ENCODE measurements at regions not wholly inside any gene's neighbourhood (a gene's known extent, or its start where the extent isn't known, plus 50 kb on each side); places are given as distances from the start of the nearest gene placed in this dataset.

- no peaks in the 10 kb centered on the region for H3K9me3 ChIP-seq (ENCODE audit: control insufficient read depth in 2 of 2, insufficient read depth in 1 of 2, low read depth in 1 of 2, low read length in 1 of 2)
- H3K4me3 ChIP-seq (ENCODE audit: low read depth in 1 of 3, low read length in 3 of 3), result no peak overlapping the region
- DNase-seq, result no peak
- 71 to 80% (median 73%) methylated on average over 3 of the region's 3 CpGs for WGBS, 3 donors
- no peaks in the 10 kb centered on the region for H3K4me1 ChIP-seq (ENCODE audit: control insufficient read depth in 3 of 3, insufficient read depth in 2 of 3, low read depth in 1 of 3, low read length in 2 of 3)
- no peaks in the 10 kb centered on the region for H3K27me3 ChIP-seq (ENCODE audit: control insufficient read depth in 3 of 3, insufficient read depth in 3 of 3, low read length in 3 of 3)
- no peak overlapping the region for H3K27ac ChIP-seq (ENCODE audit: low read depth in 1 of 3, low read length in 2 of 3)
- H3K36me3 ChIP-seq (ENCODE audit: control insufficient read depth in 3 of 3, insufficient read depth in 2 of 3, low read depth in 1 of 3, low read length in 3 of 3), result no peaks in the 10 kb centered on the region
- FAIRE-seq, result no peak
Observed at GRCh38 chr14:42014301-42014700, 407.6 kb downstream of the LRFN5 start.

GRCh38 chr14:42013559-42013958, 406.9 kb downstream of the LRFN5 start:
- no peaks in the 10 kb centered on the region for H3K9me3 ChIP-seq (ENCODE audit: control insufficient read depth in 2 of 2, insufficient read depth in 1 of 2, low read depth in 1 of 2, low read length in 1 of 2)
- FAIRE-seq (no peak), DNase-seq (no peak)
- no peak overlapping the region for H3K4me3 ChIP-seq (ENCODE audit: low read depth in 1 of 3, low read length in 3 of 3)
- H3K36me3 ChIP-seq (ENCODE audit: control insufficient read depth in 3 of 3, insufficient read depth in 2 of 3, low read depth in 1 of 3, low read length in 3 of 3), result no peaks in the 10 kb centered on the region
- H3K27me3 ChIP-seq (ENCODE audit: control insufficient read depth in 3 of 3, insufficient read depth in 3 of 3, low read length in 3 of 3), result no peaks in the 10 kb centered on the region
- WGBS, 3 donors, result 72 to 83% (median 81%) methylated on average over 2 of the region's 2 CpGs
- no peaks in the 10 kb centered on the region for H3K4me1 ChIP-seq (ENCODE audit: control insufficient read depth in 3 of 3, insufficient read depth in 2 of 3, low read depth in 1 of 3, low read length in 2 of 3)
- no peak overlapping the region for H3K27ac ChIP-seq (ENCODE audit: low read depth in 1 of 3, low read length in 2 of 3)

- H3K4me1 ChIP-seq (ENCODE audit: control insufficient read depth in 3 of 3, insufficient read depth in 2 of 3, low read depth in 1 of 3, low read length in 2 of 3), result no peaks in the 10 kb centered on the region
- FAIRE-seq (no peak), DNase-seq (no peak)
- H3K27me3 ChIP-seq (ENCODE audit: control insufficient read depth in 3 of 3, insufficient read depth in 3 of 3, low read length in 3 of 3), result no peaks in the 10 kb centered on the region
- H3K9me3 ChIP-seq (ENCODE audit: control insufficient read depth in 2 of 2, insufficient read depth in 1 of 2, low read depth in 1 of 2, low read length in 1 of 2), result no peaks in the 10 kb centered on the region
- no peak overlapping the region for H3K4me3 ChIP-seq (ENCODE audit: low read depth in 1 of 3, low read length in 3 of 3)
- H3K27ac ChIP-seq (ENCODE audit: low read depth in 1 of 3, low read length in 2 of 3), result no peak overlapping the region
- H3K36me3 ChIP-seq (ENCODE audit: control insufficient read depth in 3 of 3, insufficient read depth in 2 of 3, low read depth in 1 of 3, low read length in 3 of 3), result no peaks in the 10 kb centered on the region
Observed at GRCh38 chr14:42013153-42013552, 406.5 kb downstream of the LRFN5 start.

DNA sequence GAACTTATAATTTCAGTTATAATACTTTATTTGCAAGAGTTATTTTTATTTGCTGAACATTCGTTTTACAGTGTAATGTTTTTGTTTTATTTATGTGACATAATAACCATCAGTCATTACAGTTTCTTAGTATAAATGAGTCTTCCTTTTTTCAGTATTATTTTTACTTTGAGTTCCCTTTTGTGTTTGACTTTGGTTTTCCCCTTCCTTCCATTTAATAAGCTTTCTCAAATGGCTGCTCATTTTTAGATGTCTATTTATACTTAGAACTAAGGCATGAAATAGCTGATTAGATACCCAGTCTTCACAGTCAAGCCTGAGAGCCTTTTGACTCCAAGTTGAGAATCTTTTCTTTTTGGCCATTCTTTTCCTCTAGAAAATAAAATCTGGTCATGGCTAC, 404.5 kb downstream of the LRFN5 start:
- no peak overlapping the region for H3K4me3 ChIP-seq (ENCODE audit: low read depth in 1 of 3, low read length in 3 of 3)
- H3K27ac ChIP-seq (ENCODE audit: low read depth in 1 of 3, low read length in 2 of 3), result no peak overlapping the region
- no peaks in the 10 kb centered on the region for H3K9me3 ChIP-seq (ENCODE audit: control insufficient read depth in 2 of 2, insufficient read depth in 1 of 2, low read depth in 1 of 2, low read length in 1 of 2)
- no peaks in the 10 kb centered on the region for H3K36me3 ChIP-seq (ENCODE audit: control insufficient read depth in 3 of 3, insufficient read depth in 2 of 3, low read depth in 1 of 3, low read length in 3 of 3)
- H3K4me1 ChIP-seq (ENCODE audit: control insufficient read depth in 3 of 3, insufficient read depth in 2 of 3, low read depth in 1 of 3, low read length in 2 of 3), result no peaks in the 10 kb centered on the region
- WGBS, 3 donors, result 9 to 29% (median 29%) methylated on average over 1 of the region's 1 CpG
- no peaks in the 10 kb centered on the region for H3K27me3 ChIP-seq (ENCODE audit: control insufficient read depth in 3 of 3, insufficient read depth in 3 of 3, low read length in 3 of 3)
- DNase-seq (no peak), FAIRE-seq (no peak)

DNA sequence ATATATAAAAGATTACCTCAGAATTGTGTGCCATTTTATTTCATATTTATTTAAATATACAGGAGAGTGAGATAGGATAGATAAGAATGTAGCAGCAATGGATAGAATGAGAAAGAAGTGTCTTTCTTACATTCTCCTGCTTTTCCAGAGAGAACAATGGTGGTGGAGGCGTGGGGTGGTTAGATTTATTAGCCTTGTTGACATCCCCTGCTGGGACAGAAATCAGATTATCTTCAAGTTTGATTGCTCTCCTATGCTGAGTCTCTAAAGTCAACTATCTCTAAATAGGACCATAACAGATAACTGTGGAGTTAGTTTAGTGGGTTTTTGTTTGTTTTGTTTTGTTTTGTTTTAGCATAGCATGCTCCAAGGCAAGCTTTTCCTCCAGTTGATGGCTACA, 397.6 kb downstream of the LRFN5 start:
- H3K4me1 ChIP-seq (ENCODE audit: control insufficient read depth in 3 of 3, insufficient read depth in 2 of 3, low read depth in 1 of 3, low read length in 2 of 3), result no peaks in the 10 kb centered on the region
- H3K9me3 ChIP-seq (ENCODE audit: control insufficient read depth in 2 of 2, insufficient read depth in 1 of 2, low read depth in 1 of 2, low read length in 1 of 2), result no peaks in the 10 kb centered on the region
- no peak overlapping the region for H3K27ac ChIP-seq (ENCODE audit: low read depth in 1 of 3, low read length in 2 of 3)
- no peaks in the 10 kb centered on the region for H3K27me3 ChIP-seq (ENCODE audit: control insufficient read depth in 3 of 3, insufficient read depth in 3 of 3, low read length in 3 of 3)
- FAIRE-seq (no peak), DNase-seq (no peak)
- no peaks in the 10 kb centered on the region for H3K36me3 ChIP-seq (ENCODE audit: control insufficient read depth in 3 of 3, insufficient read depth in 2 of 3, low read depth in 1 of 3, low read length in 3 of 3)
- no peak overlapping the region for H3K4me3 ChIP-seq (ENCODE audit: low read depth in 1 of 3, low read length in 3 of 3)
- 17 to 29% (median 20%) methylated on average over 1 of the region's 1 CpG for WGBS, 3 donors

DNA sequence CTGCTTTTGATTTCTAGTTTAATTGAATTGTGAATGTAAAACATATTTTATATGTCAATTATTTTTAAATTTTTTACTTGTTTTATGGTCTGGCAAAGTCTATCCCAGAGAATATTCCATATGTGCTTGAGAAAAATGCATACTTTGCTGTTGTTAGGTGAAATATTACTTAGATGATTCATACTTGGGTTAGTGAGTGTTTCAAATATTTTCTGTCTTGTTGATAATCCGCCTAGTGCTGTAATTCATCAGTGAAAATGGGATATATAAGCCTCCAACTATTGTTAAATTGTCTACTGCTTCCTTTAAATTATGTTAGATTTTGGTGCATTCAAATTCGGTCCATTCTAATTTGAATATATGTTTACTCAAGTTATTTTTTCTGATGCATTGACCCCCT, 395.5 kb downstream of the LRFN5 start:
- Histone ChIP-seq H3K4me1 (ENCODE audit: control insufficient read depth in 3 of 3, insufficient read depth in 2 of 3, low read depth in 1 of 3, low read length in 2 of 3) (no peaks in the 10 kb centered on the region), H3K27ac (ENCODE audit: low read depth in 1 of 3, low read length in 2 of 3) (no peak overlapping the region), H3K36me3 (ENCODE audit: control insufficient read depth in 3 of 3, insufficient read depth in 2 of 3, low read depth in 1 of 3, low read length in 3 of 3) (no peaks in the 10 kb centered on the region), H3K4me3 (ENCODE audit: low read depth in 1 of 3, low read length in 3 of 3) (no peak overlapping the region), H3K9me3 (ENCODE audit: control insufficient read depth in 2 of 2, insufficient read depth in 1 of 2, low read depth in 1 of 2, low read length in 1 of 2) (no peaks in the 10 kb centered on the region), H3K27me3 (ENCODE audit: control insufficient read depth in 3 of 3, insufficient read depth in 3 of 3, low read length in 3 of 3) (no peaks in the 10 kb centered on the region)
- FAIRE-seq (no peak), DNase-seq (no peak)
- WGBS, 3 donors, result 61 to 81% (median 70%) methylated on average over 2 of the region's 2 CpGs

DNA sequence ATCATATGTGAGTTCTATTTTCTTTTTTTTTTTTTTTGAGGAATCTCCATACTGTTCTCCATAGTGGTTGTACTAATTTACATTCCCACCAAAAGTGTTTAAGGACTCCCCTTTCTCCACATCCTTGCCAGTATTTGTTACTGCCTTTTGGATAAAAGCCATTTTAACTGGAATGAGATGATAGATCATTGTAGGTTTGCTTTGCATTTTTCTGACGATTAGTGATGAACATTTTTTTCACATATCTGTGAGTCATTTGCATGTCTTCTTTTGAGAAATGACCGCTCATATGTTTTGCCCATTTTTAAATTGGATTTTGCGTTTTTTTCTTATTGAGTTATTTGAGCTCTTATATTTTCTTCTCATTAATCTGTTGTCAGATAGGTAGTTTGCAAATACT, 394.8 kb downstream of the LRFN5 start:
- Histone ChIP-seq H3K27me3 (ENCODE audit: control insufficient read depth in 3 of 3, insufficient read depth in 3 of 3, low read length in 3 of 3) (no peaks in the 10 kb centered on the region), H3K27ac (ENCODE audit: low read depth in 1 of 3, low read length in 2 of 3) (no peak overlapping the region), H3K36me3 (ENCODE audit: control insufficient read depth in 3 of 3, insufficient read depth in 2 of 3, low read depth in 1 of 3, low read length in 3 of 3) (no peaks in the 10 kb centered on the region), H3K4me3 (ENCODE audit: low read depth in 1 of 3, low read length in 3 of 3) (no peak overlapping the region), H3K9me3 (ENCODE audit: control insufficient read depth in 2 of 2, insufficient read depth in 1 of 2, low read depth in 1 of 2, low read length in 1 of 2) (no peaks in the 10 kb centered on the region), H3K4me1 (ENCODE audit: control insufficient read depth in 3 of 3, insufficient read depth in 2 of 3, low read depth in 1 of 3, low read length in 2 of 3) (no peaks in the 10 kb centered on the region)
- no peak for DNase-seq
- WGBS, 3 donors, result 71 to 81% (median 77%) methylated on average over 3 of the region's 3 CpGs
- FAIRE-seq, result no peak

- 46 to 94% (median 88%) methylated on average over 1 of the region's 1 CpG for WGBS, 3 donors
Observed at GRCh38 chr14:42000450-42000849, 393.8 kb downstream of the LRFN5 start.

DNA sequence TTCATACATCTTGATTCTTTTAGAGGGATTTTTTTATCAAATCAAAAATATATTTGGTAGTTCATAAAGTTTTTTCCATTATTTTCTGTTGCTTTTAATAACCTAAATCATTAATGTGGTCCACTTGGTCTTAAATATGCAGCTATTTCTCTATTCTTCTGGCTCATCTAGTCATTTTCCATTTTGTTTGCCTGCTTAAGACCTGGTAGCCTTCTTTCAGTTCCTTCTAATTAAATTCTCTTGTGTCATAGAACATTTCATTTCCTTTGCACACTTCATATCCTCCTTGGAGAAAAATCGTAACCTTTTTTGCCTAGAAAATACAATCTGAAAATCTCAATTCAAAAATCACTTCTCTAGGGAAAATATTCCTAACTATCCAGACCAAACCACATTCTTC, 387.0 kb downstream of the LRFN5 start:
- H3K9me3 ChIP-seq (ENCODE audit: control insufficient read depth in 2 of 2, insufficient read depth in 1 of 2, low read depth in 1 of 2, low read length in 1 of 2), result peaks cover 0 to 1% of the 10 kb centered on the region in 2 donors
- DNase-seq (no peak), FAIRE-seq (no peak)
- no peaks in the 10 kb centered on the region for H3K36me3 ChIP-seq (ENCODE audit: control insufficient read depth in 3 of 3, insufficient read depth in 2 of 3, low read depth in 1 of 3, low read length in 3 of 3)
- H3K27ac ChIP-seq (ENCODE audit: low read depth in 1 of 3, low read length in 2 of 3), result no peak overlapping the region
- H3K4me1 ChIP-seq (ENCODE audit: control insufficient read depth in 3 of 3, insufficient read depth in 2 of 3, low read depth in 1 of 3, low read length in 2 of 3), result no peaks in the 10 kb centered on the region
- WGBS, 3 donors, result 78 to 84% (median 83%) methylated on average over 1 of the region's 1 CpG
- no peaks in the 10 kb centered on the region for H3K27me3 ChIP-seq (ENCODE audit: control insufficient read depth in 3 of 3, insufficient read depth in 3 of 3, low read length in 3 of 3)
- no peak overlapping the region for H3K4me3 ChIP-seq (ENCODE audit: low read depth in 1 of 3, low read length in 3 of 3)

More at GRCh38 chr14:42000450-42000849, 393.8 kb downstream of the LRFN5 start:
- no peak for DNase-seq
- no peaks in the 10 kb centered on the region for H3K4me1 ChIP-seq (ENCODE audit: control insufficient read depth in 3 of 3, insufficient read depth in 2 of 3, low read depth in 1 of 3, low read length in 2 of 3)
- no peaks in the 10 kb centered on the region for H3K36me3 ChIP-seq (ENCODE audit: control insufficient read depth in 3 of 3, insufficient read depth in 2 of 3, low read depth in 1 of 3, low read length in 3 of 3)
- H3K27ac ChIP-seq (ENCODE audit: low read depth in 1 of 3, low read length in 2 of 3), result no peak overlapping the region
- H3K4me3 ChIP-seq (ENCODE audit: low read depth in 1 of 3, low read length in 3 of 3), result no peak overlapping the region
- no peaks in the 10 kb centered on the region for H3K27me3 ChIP-seq (ENCODE audit: control insufficient read depth in 3 of 3, insufficient read depth in 3 of 3, low read length in 3 of 3)
- H3K9me3 ChIP-seq (ENCODE audit: control insufficient read depth in 2 of 2, insufficient read depth in 1 of 2, low read depth in 1 of 2, low read length in 1 of 2), result no peaks in the 10 kb centered on the region
- FAIRE-seq, result no peak

All from small intestine (tissue), 7 donors.